ENCODE measurements at regions not wholly inside any gene's neighbourhood (a gene's known extent, or its start where the extent isn't known, plus 50 kb on each side); places are given as distances from the start of the nearest gene placed in this dataset.
"Not testable (repeated sequence)": the region's sequence is repeated elsewhere in the genome, so short reads cannot be mapped to it uniquely, and the experiment has no call there.

GRCh38 chr4:31199644-31200043 is 479.5 kb downstream of the PCDH7 start:
- no peak overlapping the region for H3K9ac ChIP-seq (ENCODE audit: low read length)
- DNase-seq, result no peak
- peaks cover 13% of the 10 kb centered on the region for H3K9me3 ChIP-seq (ENCODE audit: control insufficient read depth, low read length)
- H4K91ac ChIP-seq (ENCODE audit: low read length), result no peak overlapping the region
- H3K4ac ChIP-seq (ENCODE audit: low read depth in 1 of 2, low read length in 2 of 2), result no peak overlapping the region
- no peak overlapping the region for H2BK12ac ChIP-seq (ENCODE audit: low read length in 2 of 2)
- H3K4me1 ChIP-seq (ENCODE audit: control insufficient read depth, insufficient read depth, low read depth, low read length), result no peaks in the 10 kb centered on the region
- no peak overlapping the region for H2BK15ac ChIP-seq (ENCODE audit: low read depth, poor library complexity, severe bottlenecking)
- H2BK5ac ChIP-seq (ENCODE audit: low read depth, low read length, poor library complexity, severe bottlenecking), result no peak overlapping the region
- H2AFZ ChIP-seq (ENCODE audit: low read depth, low read length), result no peak overlapping the region
- H2AK5ac ChIP-seq (ENCODE audit: low read length, severe bottlenecking), result no peak overlapping the region
- H3K4me3 ChIP-seq (ENCODE audit: insufficient read depth in 1 of 2, low read depth in 1 of 2, low read length in 2 of 2), result no peak overlapping the region
- no peak overlapping the region for H3K4me2 ChIP-seq (ENCODE audit: low read length, poor library complexity, severe bottlenecking)
- H3K23ac ChIP-seq (ENCODE audit: low read length in 2 of 2), result no peak overlapping the region
- no peak overlapping the region for H3K18ac ChIP-seq (ENCODE audit: low read depth in 1 of 2, low read length in 2 of 2)
- H3K27me3 ChIP-seq (ENCODE audit: control insufficient read depth in 1 of 2, insufficient read depth in 1 of 2, low read length in 2 of 2), result no peaks in the 10 kb centered on the region
- no peaks in the 10 kb centered on the region for H3K36me3 ChIP-seq (ENCODE audit: control insufficient read depth in 1 of 2, insufficient read depth in 2 of 2, low read depth in 1 of 2, low read length in 2 of 2)
- WGBS, result 97% methylated on average over 5 of the region's 5 CpGs
- no peaks in the 10 kb centered on the region for H3K79me1 ChIP-seq (replicated peaks; ENCODE audit: low read length, poor library complexity, severe bottlenecking)
- H3K27ac ChIP-seq (ENCODE audit: low read length, poor library complexity, severe bottlenecking), result no peak overlapping the region
- H4K8ac ChIP-seq (ENCODE audit: low read length), result no peak overlapping the region
- no peak overlapping the region for H2BK120ac ChIP-seq (ENCODE audit: low read depth, low read length)
- H3K14ac ChIP-seq (ENCODE audit: low read length in 2 of 2), result no peak overlapping the region

GRCh38 chr4:31202054-31202453 is 481.9 kb downstream of the PCDH7 start:
- H2AK5ac ChIP-seq (ENCODE audit: low read length, severe bottlenecking); H3K36me3 ChIP-seq (ENCODE audit: control insufficient read depth in 1 of 2, insufficient read depth in 2 of 2, low read depth in 1 of 2, low read length in 2 of 2); H3K9me3 ChIP-seq (ENCODE audit: control insufficient read depth, low read length); H3K9ac ChIP-seq (ENCODE audit: low read length); H2AFZ ChIP-seq (ENCODE audit: low read depth, low read length); H3K27ac ChIP-seq (ENCODE audit: low read length, poor library complexity, severe bottlenecking); H4K8ac ChIP-seq (ENCODE audit: low read length); H3K79me1 ChIP-seq (replicated peaks; ENCODE audit: low read length, poor library complexity, severe bottlenecking); H3K14ac ChIP-seq (ENCODE audit: low read length in 2 of 2); H2BK120ac ChIP-seq (ENCODE audit: low read depth, low read length); H2BK15ac ChIP-seq (ENCODE audit: low read depth, poor library complexity, severe bottlenecking); H3K4me1 ChIP-seq (ENCODE audit: control insufficient read depth, insufficient read depth, low read depth, low read length); DNase-seq; H3K23ac ChIP-seq (ENCODE audit: low read length in 2 of 2); H2BK12ac ChIP-seq (ENCODE audit: low read length in 2 of 2); H3K4me2 ChIP-seq (ENCODE audit: low read length, poor library complexity, severe bottlenecking); H3K4ac ChIP-seq (ENCODE audit: low read depth in 1 of 2, low read length in 2 of 2); H3K4me3 ChIP-seq (ENCODE audit: insufficient read depth in 1 of 2, low read depth in 1 of 2, low read length in 2 of 2); H4K91ac ChIP-seq (ENCODE audit: low read length); H2BK5ac ChIP-seq (ENCODE audit: low read depth, low read length, poor library complexity, severe bottlenecking); H3K18ac ChIP-seq (ENCODE audit: low read depth in 1 of 2, low read length in 2 of 2); H3K27me3 ChIP-seq (ENCODE audit: control insufficient read depth in 1 of 2, insufficient read depth in 1 of 2, low read length in 2 of 2): not testable (repeated sequence)
- 94% methylated on average over 7 of the region's 9 CpGs for WGBS

GRCh38 chr4:31204874-31205273 is 484.7 kb downstream of the PCDH7 start:
- H2BK12ac ChIP-seq (ENCODE audit: low read length in 2 of 2), result no peak overlapping the region
- H4K8ac ChIP-seq (ENCODE audit: low read length), result no peak overlapping the region
- no peak overlapping the region for H3K9ac ChIP-seq (ENCODE audit: low read length)
- H3K27ac ChIP-seq (ENCODE audit: low read length, poor library complexity, severe bottlenecking), result no peak overlapping the region
- H2BK15ac ChIP-seq (ENCODE audit: low read depth, poor library complexity, severe bottlenecking), result no peak overlapping the region
- no peak overlapping the region for H3K14ac ChIP-seq (ENCODE audit: low read length in 2 of 2)
- H3K36me3 ChIP-seq (ENCODE audit: control insufficient read depth in 1 of 2, insufficient read depth in 2 of 2, low read depth in 1 of 2, low read length in 2 of 2), result no peaks in the 10 kb centered on the region
- no peak overlapping the region for H2BK5ac ChIP-seq (ENCODE audit: low read depth, low read length, poor library complexity, severe bottlenecking)
- no peak overlapping the region for H3K4ac ChIP-seq (ENCODE audit: low read depth in 1 of 2, low read length in 2 of 2)
- 100% methylated on average over 1 of the region's 1 CpG for WGBS
- no peaks in the 10 kb centered on the region for H3K79me1 ChIP-seq (replicated peaks; ENCODE audit: low read length, poor library complexity, severe bottlenecking)
- no peak overlapping the region for H2AFZ ChIP-seq (ENCODE audit: low read depth, low read length)
- H3K18ac ChIP-seq (ENCODE audit: low read depth in 1 of 2, low read length in 2 of 2), result no peak overlapping the region
- H3K9me3 ChIP-seq (ENCODE audit: control insufficient read depth, low read length), result peaks cover 5% of the 10 kb centered on the region
- H3K4me3 ChIP-seq (ENCODE audit: insufficient read depth in 1 of 2, low read depth in 1 of 2, low read length in 2 of 2), result no peak overlapping the region
- no peak overlapping the region for H4K91ac ChIP-seq (ENCODE audit: low read length)
- H2AK5ac ChIP-seq (ENCODE audit: low read length, severe bottlenecking), result no peak overlapping the region
- no peak overlapping the region for H2BK120ac ChIP-seq (ENCODE audit: low read depth, low read length)
- no peak overlapping the region for H3K4me2 ChIP-seq (ENCODE audit: low read length, poor library complexity, severe bottlenecking)
- no peaks in the 10 kb centered on the region for H3K27me3 ChIP-seq (ENCODE audit: control insufficient read depth in 1 of 2, insufficient read depth in 1 of 2, low read length in 2 of 2)
- no peak overlapping the region for H3K23ac ChIP-seq (ENCODE audit: low read length in 2 of 2)
- no peak for DNase-seq
- H3K4me1 ChIP-seq (ENCODE audit: control insufficient read depth, insufficient read depth, low read depth, low read length), result no peaks in the 10 kb centered on the region

- Histone ChIP-seq H3K36me3 (ENCODE audit: control insufficient read depth in 1 of 2, insufficient read depth in 2 of 2, low read depth in 1 of 2, low read length in 2 of 2) (no peaks in the 10 kb centered on the region), H2BK120ac (ENCODE audit: low read depth, low read length) (no peak overlapping the region), H3K4me2 (ENCODE audit: low read length, poor library complexity, severe bottlenecking) (no peak overlapping the region), H3K9me3 (ENCODE audit: control insufficient read depth, low read length) (no peaks in the 10 kb centered on the region), H3K4ac (ENCODE audit: low read depth in 1 of 2, low read length in 2 of 2) (no peak overlapping the region), H4K8ac (ENCODE audit: low read length) (no peak overlapping the region), H2AK5ac (ENCODE audit: low read length, severe bottlenecking) (no peak overlapping the region), H3K23ac (ENCODE audit: low read length in 2 of 2) (no peak overlapping the region), H4K91ac (ENCODE audit: low read length) (no peak overlapping the region), H3K79me1 (replicated peaks; ENCODE audit: low read length, poor library complexity, severe bottlenecking) (no peaks in the 10 kb centered on the region), H2BK12ac (ENCODE audit: low read length in 2 of 2) (no peak overlapping the region), H3K18ac (ENCODE audit: low read depth in 1 of 2, low read length in 2 of 2) (no peak overlapping the region), H3K9ac (ENCODE audit: low read length) (no peak overlapping the region), H3K14ac (ENCODE audit: low read length in 2 of 2) (no peak overlapping the region), H3K27me3 (ENCODE audit: control insufficient read depth in 1 of 2, insufficient read depth in 1 of 2, low read length in 2 of 2) (no peaks in the 10 kb centered on the region), H3K27ac (ENCODE audit: low read length, poor library complexity, severe bottlenecking) (no peak overlapping the region), H3K4me3 (ENCODE audit: insufficient read depth in 1 of 2, low read depth in 1 of 2, low read length in 2 of 2) (no peak overlapping the region), H2BK5ac (ENCODE audit: low read depth, low read length, poor library complexity, severe bottlenecking) (no peak overlapping the region), H3K4me1 (ENCODE audit: control insufficient read depth, insufficient read depth, low read depth, low read length) (no peaks in the 10 kb centered on the region), H2AFZ (ENCODE audit: low read depth, low read length) (no peak overlapping the region), H2BK15ac (ENCODE audit: low read depth, poor library complexity, severe bottlenecking) (no peak overlapping the region)
- no peak for DNase-seq
Measured at GRCh38 chr4:31220921-31221320, 500.8 kb downstream of the PCDH7 start.
